ENCODE measurements at regions not wholly inside any gene's neighbourhood (a gene's known extent, or its start where the extent isn't known, plus 50 kb on each side); places are given as distances from the start of the nearest gene placed in this dataset.
A peak's percentile ranks its signal among the peaks of the same experiment; 100 is the strongest.
"Not testable (repeated sequence)": the region's sequence is repeated elsewhere in the genome, so short reads cannot be mapped to it uniquely, and the experiment has no call there.

GRCh38 chr16:88247583-88247966, 135.2 kb upstream of the ZNF469 start:
- DNase-seq: not testable (repeated sequence)

DNA sequence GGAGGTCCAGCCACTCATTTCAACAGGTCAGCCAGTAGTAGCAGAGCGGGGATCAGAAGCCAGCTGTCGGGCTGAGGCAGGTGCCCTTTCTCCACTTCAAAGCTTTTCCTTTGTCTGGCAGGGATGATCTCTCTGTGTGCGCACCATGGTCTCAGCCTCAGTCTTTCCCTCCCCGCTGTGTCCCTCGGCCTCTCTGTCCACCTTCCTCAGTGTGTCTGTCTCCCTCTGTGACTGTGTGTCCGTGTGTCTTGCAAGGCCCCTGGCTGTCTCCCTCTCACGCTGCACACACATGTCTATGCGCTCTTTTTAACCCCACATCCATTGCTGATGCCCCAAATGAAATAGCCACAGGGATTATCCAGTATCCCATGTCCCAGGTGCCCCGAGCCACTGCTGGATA, 134.0 kb upstream of the ZNF469 start:
- DNase-seq: not testable (repeated sequence)

GRCh38 chr16:88250381-88250780, 132.4 kb upstream of the ZNF469 start:
- DNase-seq: not testable (repeated sequence)

- not testable (repeated sequence) for DNase-seq
Observed at GRCh38 chr16:88252057-88252794, 130.5 kb upstream of the ZNF469 start.

- DNase-seq: not testable (repeated sequence)
Observed at GRCh38 chr16:88258141-88258540, 124.6 kb upstream of the ZNF469 start.

DNA sequence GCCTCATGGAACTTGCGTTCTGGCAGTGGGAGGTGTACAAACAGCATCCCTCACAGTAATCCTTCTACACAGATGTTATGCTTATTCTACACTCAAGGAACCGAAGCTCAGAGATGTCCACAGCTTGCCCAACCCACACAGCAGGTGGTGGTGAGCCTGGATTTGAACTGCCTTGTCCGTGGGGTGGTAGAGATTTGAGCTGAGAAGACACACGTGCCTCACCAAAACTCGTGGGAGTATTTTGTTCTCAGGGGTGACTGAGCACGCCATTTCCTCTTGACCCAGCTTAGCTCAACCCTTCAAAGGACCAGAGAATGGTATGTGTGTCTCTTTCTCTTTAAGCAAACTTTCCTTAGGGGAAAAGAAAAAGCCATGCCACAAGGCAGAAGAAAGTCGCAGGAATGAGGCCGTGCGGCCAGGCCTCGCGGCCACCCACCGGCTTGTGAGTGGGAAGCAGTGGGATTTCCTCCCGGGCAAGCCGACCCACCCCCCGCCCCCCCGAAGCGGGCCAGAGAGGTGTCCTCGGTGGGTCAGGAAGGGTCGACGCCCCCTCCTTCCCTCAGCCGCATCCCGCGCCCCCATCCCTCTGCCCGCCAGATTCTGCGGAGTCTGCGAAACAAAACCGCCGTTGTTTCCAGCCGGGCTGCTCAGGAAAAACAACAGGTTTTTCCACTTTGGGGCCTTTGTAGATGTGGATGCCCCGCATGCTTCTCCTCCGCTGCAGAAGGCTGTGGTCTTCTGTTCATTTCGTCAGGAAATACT, 123.8 kb upstream of the ZNF469 start:
- not testable (repeated sequence) for DNase-seq

DNA sequence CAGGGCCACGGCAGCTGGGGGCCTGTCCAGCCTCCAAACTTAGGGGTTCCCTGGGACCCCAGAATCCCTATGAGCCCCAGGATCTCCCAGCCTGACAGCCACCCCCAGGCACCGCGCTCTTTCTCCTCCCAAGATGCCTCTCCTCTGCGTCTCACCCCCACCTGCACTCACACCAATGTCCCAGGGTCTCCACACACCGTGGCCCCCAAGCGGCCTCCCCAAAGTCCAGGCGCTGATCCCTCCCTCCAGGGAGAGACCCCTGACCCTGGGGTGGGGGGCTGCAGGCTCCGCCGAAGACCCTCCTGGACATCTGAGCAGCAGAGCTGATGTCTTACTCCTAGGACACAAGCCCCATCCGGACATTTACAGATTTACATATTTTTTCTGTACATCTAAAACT, 123.2 kb upstream of the ZNF469 start:
- not testable (repeated sequence) for DNase-seq

- not testable (repeated sequence) for DNase-seq
Observed at GRCh38 chr16:88260146-88260545, 122.6 kb upstream of the ZNF469 start.

GRCh38 chr16:88260881-88261665, 121.7 kb upstream of the ZNF469 start:
- DNase-seq: not testable (repeated sequence)

- not testable (repeated sequence) for DNase-seq
Observed at GRCh38 chr16:88261814-88262605, 120.7 kb upstream of the ZNF469 start.

GRCh38 chr16:88262858-88263563, 119.7 kb upstream of the ZNF469 start:
- peak; percentile 54 for DNase-seq

DNA sequence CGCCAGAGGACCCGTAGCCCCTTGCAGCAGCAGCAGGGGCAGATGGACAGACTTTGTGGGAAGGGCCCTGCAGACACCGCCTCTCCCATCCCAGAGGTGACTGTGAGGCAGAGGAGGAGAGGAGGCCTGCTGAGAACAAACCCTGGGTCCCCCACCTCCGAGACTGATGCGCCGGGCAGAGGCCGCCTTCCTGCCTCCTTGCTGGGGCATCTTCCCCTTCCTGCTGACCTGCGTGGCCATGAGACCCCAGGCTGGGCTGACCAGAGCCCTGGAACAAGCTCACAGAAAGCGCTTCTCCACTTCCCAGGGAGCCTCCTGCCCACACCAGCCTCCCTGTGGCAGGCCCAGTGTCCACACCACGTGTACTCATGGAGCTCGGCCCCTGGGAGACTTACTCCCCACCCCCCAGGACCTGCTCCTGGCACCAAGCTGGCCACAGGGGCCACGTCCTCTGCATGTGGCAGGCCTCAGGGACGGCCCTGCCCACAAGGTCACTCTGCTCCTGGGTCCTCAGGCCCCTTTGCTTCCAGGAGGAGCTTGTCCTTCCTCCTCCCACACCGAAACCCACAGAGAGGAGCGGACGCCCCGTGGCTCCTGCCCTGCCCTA, 119.0 kb upstream of the ZNF469 start:
- DNase-seq: not testable (repeated sequence)

GRCh38 chr16:88264641-88265285, 118.0 kb upstream of the ZNF469 start:
- DNase-seq: peak; percentile 92

- DNase-seq: not testable (repeated sequence)
Observed at GRCh38 chr16:88265286-88265938, 117.3 kb upstream of the ZNF469 start.

GRCh38 chr16:88266036-88266435, 116.7 kb upstream of the ZNF469 start:
- DNase-seq: not testable (repeated sequence)

- not testable (repeated sequence) for DNase-seq
Observed at GRCh38 chr16:88266935-88267551, 115.7 kb upstream of the ZNF469 start.

DNA sequence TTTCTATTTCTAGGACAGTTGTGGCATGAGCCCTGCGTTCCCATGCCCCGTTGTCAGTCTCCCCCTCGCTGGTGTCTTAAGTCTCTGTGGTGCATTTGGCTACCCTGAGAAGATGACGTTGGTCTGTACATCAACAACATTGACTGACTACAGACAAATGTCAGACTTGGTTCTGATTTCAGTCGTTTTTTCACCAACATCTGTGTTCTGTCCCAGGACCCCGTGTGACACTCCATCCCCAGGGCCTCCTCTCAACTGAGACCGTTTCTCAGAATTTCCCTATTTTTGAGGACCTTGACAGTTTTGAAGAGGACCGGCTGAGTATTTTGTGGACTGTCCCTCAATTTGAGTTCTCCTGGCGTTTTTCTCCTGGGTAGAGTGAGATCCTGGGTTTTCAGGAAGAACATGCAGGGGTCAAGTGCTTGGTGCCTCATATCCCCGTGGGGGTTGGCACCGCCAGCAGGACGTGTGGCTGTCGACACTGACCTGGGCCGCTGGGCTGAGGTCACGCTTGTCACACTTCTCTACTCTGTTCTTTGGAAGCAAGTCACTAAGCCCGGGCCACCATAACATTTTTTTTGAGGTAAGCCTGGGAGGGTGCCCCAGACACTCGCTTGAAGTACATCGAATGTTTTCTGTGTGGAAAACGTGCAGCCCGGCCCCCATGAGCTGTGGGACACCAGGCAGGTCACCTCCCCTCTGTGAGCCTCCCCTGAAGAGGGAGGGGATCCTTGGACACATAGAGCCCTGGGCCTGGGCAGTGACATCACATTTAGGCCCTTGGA, 114.4 kb upstream of the ZNF469 start:
- DNase-seq: not testable (repeated sequence)

DNA sequence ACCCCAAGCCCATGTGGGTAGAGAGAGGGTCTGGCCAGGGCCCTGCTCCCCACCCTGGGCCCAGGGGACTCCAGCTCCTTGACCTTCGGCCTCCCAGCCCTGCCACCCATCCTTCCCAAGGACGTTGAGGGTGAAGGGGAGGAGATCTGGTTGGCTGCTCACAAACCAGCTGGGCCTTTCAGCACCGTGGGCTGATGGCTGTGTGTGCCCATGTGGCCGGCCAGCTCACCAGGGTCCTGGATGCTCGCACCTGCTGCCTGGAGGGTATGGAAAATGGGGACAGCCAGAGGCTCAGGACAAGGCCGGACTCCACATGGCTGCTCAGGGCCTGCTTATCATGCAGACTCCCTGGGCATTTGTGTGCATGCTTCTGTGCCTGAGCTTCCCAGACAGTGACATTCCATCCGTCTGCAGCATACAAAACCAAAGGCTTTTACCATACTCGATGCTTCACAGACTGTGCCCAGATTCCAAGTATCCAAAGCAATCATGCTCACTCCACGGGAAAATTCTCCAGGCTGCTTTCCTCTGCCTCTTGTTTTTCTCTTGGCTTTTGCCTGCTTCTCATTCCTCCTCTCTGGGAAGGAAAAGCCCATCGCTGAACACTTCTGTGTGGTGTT, 112.5 kb upstream of the ZNF469 start:
- peak; percentile 58 for DNase-seq
